K562 (cell line): ENCODE measurements at regions not wholly inside any gene's neighbourhood (a gene's known extent, or its start where the extent isn't known, plus 50 kb on each side); places are given as distances from the start of the nearest gene placed in this dataset.

ENCODE experiments used
- ARID3A ChIP-seq: IDR thresholded peaks from 2 replicates; pipeline ENCODE4 v1.6.1; 2012; ENCODE audit warnings: low read depth, low read length, improper control_type of control experiment, borderline replicate concordance
- BRF1 ChIP-seq: IDR thresholded peaks from 3 replicates; pipeline ENCODE4 v1.6.1; 2011; ENCODE audit warnings: borderline replicate concordance, mild to moderate bottlenecking; ENCODE audit not compliant: insufficient read length; ENCODE audit errors: extremely low read depth
- CBFA2T2 ChIP-seq: fragments of 450-650 bp; conservative IDR thresholded peaks from 2 replicates; pipeline ENCODE4 v1.6.1; 2017; ENCODE audit warnings: mild to moderate bottlenecking
- CGGBP1 ChIP-seq: fragments of 250-450 bp; sonication (Bioruptor Pico); IDR thresholded peaks from 2 replicates; pipeline ENCODE4 v1.9.0; 2021; ENCODE audit warnings: mild to moderate bottlenecking
- E2F6 ChIP-seq, 2 experiments: IDR thresholded peaks; 2 replicates each; pipeline ENCODE4 v1.6.1; 2011; ENCODE audit warnings: borderline replicate concordance in 1 of 2, control low read depth in 1 of 2, low read depth in 1 of 2, low read length in 1 of 2, mild to moderate bottlenecking in 1 of 2, mixed read lengths in 1 of 2, moderate library complexity in 1 of 2; ENCODE audit not compliant: insufficient read depth in 1 of 2, insufficient read length in 1 of 2, poor library complexity in 1 of 2, severe bottlenecking in 1 of 2; ENCODE audit errors: extremely low read depth in 1 of 2
- HNRNPUL1 ChIP-seq: fragments of 200-400 bp; formaldehyde crosslinking; IDR thresholded peaks from 2 replicates; pipeline ENCODE4 v1.6.1; 2017; ENCODE audit warnings: low read length
- POLR2G ChIP-seq: fragments of 200-400 bp; formaldehyde crosslinking; IDR thresholded peaks from 2 replicates; pipeline ENCODE4 v1.6.1; 2017; ENCODE audit warnings: low read depth, mild to moderate bottlenecking, antibody characterized with exemption, low read length, moderate library complexity
- PPARD ChIP-seq: fragments of 250-450 bp; sonication (Bioruptor Pico); IDR thresholded peaks from 2 replicates; pipeline ENCODE4 v1.8.0; 2022; ENCODE audit warnings: inconsistent platforms, mild to moderate bottlenecking, moderate library complexity
- RFX1 ChIP-seq: fragments of 450-650 bp; IDR thresholded peaks from 2 replicates; pipeline ENCODE4 v1.6.1; 2016; ENCODE audit warnings: mild to moderate bottlenecking, moderate library complexity
- SIX5 ChIP-seq, 2 experiments: IDR thresholded peaks; 2 replicates each; pipeline ENCODE4 v1.6.1; 2011; ENCODE audit warnings: low read length in 2 of 2, borderline replicate concordance in 1 of 2, low read depth in 1 of 2, mild to moderate bottlenecking in 1 of 2, moderate library complexity in 1 of 2; ENCODE audit not compliant: insufficient read depth in 1 of 2
- TSHZ1 ChIP-seq: fragments of 250-450 bp; sonication (Bioruptor Pico); IDR thresholded peaks from 2 replicates; pipeline ENCODE4 v1.4.0; 2020; ENCODE audit warnings: mild to moderate bottlenecking, moderate library complexity

- TF ChIP-seq CGGBP1 (CRISPR knock-in tag) (no peak), BRF1 (no peak), RFX1 (no peak), POLR2G (no peak), TSHZ1 (CRISPR knock-in tag) (no peak), PPARD (CRISPR knock-in tag) (no peak), E2F6 (IDR thresholded peaks at IDR 0.05; ENCODE audit: borderline replicate concordance in 1 of 2, extremely low read depth in 1 of 2, insufficient read depth in 1 of 2, insufficient read length in 1 of 2, low read depth in 1 of 2, low read length in 1 of 2, poor library complexity in 1 of 2, severe bottlenecking in 1 of 2) (no peak), HNRNPUL1 (no peak), SIX5 (IDR thresholded peaks at IDR 0.05; ENCODE audit: borderline replicate concordance in 1 of 2, insufficient read depth in 1 of 2, low read depth in 1 of 2, low read length in 2 of 2) (no peak), ARID3A (no peak), CBFA2T2 (no peak)
Observed at GRCh38 chr6:49145280-49145679, 317.8 kb downstream of the MMUT start (continued).
